ENCODE measurements at regions not wholly inside any gene's neighbourhood (a gene's known extent, or its start where the extent isn't known, plus 50 kb on each side); places are given as distances from the start of the nearest gene placed in this dataset.

DNA sequence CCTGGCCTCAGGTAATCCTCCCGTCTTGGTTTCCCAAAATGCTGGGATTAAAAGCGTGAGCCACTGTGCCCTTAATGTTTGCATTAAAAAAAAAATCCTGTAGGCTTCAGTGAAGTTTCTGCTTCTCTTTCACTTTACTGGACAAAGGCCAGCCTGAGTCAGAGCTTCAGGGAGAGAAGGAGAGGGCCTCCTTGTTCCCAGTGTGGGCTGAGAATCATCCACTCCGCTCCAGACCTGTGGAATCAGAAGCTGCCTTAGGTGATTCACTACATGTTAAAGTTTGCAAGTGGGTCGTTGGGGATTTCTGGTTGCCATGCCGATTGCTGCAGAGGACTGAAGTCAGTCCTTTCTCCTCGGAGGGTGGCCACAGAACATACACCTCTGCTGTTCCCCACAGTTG is 113.3 kb upstream of the EEF1E1 start:
- H3K9me3 ChIP-seq: no peaks in the 10 kb centered on the region
- TF ChIP-seq POLR2AphosphoS5 (IDR thresholded peaks at IDR 0.05) (no peak), POLR2A (IDR thresholded peaks at IDR 0.05) (no peak)
- TF ChIP-seq, protein P1, sequence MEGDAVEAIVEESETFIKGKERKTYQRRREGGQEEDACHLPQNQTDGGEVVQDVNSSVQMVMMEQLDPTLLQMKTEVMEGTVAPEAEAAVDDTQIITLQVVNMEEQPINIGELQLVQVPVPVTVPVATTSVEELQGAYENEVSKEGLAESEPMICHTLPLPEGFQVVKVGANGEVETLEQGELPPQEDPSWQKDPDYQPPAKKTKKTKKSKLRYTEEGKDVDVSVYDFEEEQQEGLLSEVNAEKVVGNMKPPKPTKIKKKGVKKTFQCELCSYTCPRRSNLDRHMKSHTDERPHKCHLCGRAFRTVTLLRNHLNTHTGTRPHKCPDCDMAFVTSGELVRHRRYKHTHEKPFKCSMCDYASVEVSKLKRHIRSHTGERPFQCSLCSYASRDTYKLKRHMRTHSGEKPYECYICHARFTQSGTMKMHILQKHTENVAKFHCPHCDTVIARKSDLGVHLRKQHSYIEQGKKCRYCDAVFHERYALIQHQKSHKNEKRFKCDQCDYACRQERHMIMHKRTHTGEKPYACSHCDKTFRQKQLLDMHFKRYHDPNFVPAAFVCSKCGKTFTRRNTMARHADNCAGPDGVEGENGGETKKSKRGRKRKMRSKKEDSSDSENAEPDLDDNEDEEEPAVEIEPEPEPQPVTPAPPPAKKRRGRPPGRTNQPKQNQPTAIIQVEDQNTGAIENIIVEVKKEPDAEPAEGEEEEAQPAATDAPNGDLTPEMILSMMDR (IDR thresholded peaks at IDR 0.05): no peak
- H3K4me3 ChIP-seq: no peak overlapping the region
- H3K27me3 ChIP-seq: no peaks in the 10 kb centered on the region
- H3K4me1 ChIP-seq: no peaks in the 10 kb centered on the region
- no peak overlapping the region for H3K27ac ChIP-seq
- intact Hi-C loops (cut with DNase I; ENCODE audit: low total_unique reads): no loop called here
- no peak for DNase-seq (ENCODE audit: low spot score in 2 of 2)
- H3K36me3 ChIP-seq: no peaks in the 10 kb centered on the region

DNA sequence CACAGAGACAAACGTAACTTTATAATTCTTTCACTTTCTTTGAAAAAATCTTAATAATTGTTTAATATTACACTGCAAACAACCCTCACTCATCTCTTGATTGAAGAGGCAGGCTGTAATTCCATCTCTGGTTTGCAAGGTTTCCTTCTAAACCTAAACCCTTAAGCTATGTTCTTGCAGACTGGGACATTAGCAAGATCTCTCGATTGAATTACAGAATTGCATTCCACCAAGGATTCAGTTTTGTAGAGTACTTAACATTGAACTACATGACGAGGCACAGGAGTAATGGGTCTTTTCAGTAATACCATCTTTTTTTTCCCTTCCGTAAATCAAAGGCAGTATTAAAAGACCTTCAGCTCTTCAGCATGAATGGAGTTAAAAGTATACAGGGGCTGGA is 111.6 kb upstream of the EEF1E1 start:
- H3K9me3 ChIP-seq: no peaks in the 10 kb centered on the region
- intact Hi-C loops (cut with DNase I; ENCODE audit: low total_unique reads): no loop called here
- TF ChIP-seq POLR2AphosphoS5 (IDR thresholded peaks at IDR 0.05) (no peak), POLR2A (IDR thresholded peaks at IDR 0.05) (no peak)
- TF ChIP-seq, protein P1 (IDR thresholded peaks at IDR 0.05): no peak

DNA sequence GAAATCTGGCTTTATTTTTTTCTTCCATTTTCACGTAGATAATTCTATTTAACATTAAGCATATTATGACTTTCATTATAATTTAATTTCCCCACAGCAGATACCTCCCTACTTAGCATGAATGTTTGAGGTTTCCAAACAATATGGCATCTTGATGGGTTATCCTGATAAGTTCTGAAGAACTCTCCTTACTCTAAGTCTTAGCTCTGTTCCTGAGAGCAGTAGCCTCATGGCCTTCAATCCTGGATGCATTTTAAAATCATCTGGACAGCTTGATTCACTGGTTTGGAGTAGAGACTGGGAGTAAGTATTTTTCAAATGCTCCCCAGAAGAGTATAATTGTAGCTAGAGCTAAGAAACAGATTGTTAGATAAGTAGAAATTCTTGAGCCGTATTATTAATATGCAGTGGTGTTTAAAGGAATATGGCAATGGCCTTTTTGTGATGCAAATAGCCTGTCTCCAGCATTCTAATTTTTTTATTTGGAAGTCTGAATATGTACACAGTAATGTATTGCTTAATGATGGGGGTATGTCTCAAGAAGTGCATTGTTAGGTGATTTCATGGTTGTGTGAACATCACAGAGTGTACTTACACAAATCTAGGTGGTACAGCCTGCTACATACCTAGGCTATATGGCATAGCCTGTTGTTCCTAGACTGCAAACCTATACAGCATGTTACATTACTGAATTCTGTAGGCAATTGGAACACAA is 110.5 kb upstream of the EEF1E1 start:
- no peak overlapping the region for H3K4me3 ChIP-seq
- TF ChIP-seq POLR2AphosphoS5 (IDR thresholded peaks at IDR 0.05) (no peak), POLR2A (IDR thresholded peaks at IDR 0.05) (no peak)
- TF ChIP-seq, protein P1 (IDR thresholded peaks at IDR 0.05): no peak
- no peaks in the 10 kb centered on the region for H3K36me3 ChIP-seq
- no peaks in the 10 kb centered on the region for H3K4me1 ChIP-seq
- no peaks in the 10 kb centered on the region for H3K9me3 ChIP-seq
- H3K27ac ChIP-seq: no peak overlapping the region
- intact Hi-C loops (cut with DNase I; ENCODE audit: low total_unique reads): no loop called here
- DNase-seq (ENCODE audit: low spot score in 2 of 2): no peak
- H3K27me3 ChIP-seq: no peaks in the 10 kb centered on the region

More for the DNA sequence above, 111.6 kb upstream of the EEF1E1 start:
- Histone ChIP-seq H3K27ac (no peak overlapping the region), H3K36me3 (no peaks in the 10 kb centered on the region), H3K4me3 (no peak overlapping the region), H3K27me3 (no peaks in the 10 kb centered on the region), H3K4me1 (no peaks in the 10 kb centered on the region)
- DNase-seq (ENCODE audit: low spot score in 2 of 2): no peak

DNA sequence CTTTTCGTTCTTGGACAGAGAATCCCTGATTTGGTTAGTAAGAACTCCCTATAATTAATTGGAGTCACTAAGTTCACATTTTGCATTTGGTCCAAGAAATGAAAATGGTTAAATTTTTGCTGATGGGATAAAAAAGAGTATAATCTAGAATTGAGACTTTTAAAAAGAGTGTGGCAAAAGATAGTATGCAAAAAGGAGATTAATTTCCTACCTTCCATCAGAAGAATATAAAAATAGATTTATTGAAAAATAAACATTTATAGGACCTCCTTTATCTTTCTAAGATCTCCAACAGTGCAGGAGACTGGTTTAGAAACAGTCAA is 105.5 kb upstream of the EEF1E1 start:
- Histone ChIP-seq H3K4me1 (no peaks in the 10 kb centered on the region), H3K27me3 (peaks cover 0 to 4% of the 10 kb centered on the region in 2 donors), H3K27ac (no peak overlapping the region), H3K4me3 (no peak overlapping the region), H3K36me3 (no peaks in the 10 kb centered on the region), H3K9me3 (no peaks in the 10 kb centered on the region)
- intact Hi-C loops (cut with DNase I; ENCODE audit: low total_unique reads): no loop called here
- TF ChIP-seq POLR2AphosphoS5 (IDR thresholded peaks at IDR 0.05): no peak
- TF ChIP-seq POLR2A (IDR thresholded peaks at IDR 0.05): no peak
- TF ChIP-seq, protein P1 (IDR thresholded peaks at IDR 0.05): no peak
- no peak for DNase-seq (ENCODE audit: low spot score in 2 of 2)

DNA sequence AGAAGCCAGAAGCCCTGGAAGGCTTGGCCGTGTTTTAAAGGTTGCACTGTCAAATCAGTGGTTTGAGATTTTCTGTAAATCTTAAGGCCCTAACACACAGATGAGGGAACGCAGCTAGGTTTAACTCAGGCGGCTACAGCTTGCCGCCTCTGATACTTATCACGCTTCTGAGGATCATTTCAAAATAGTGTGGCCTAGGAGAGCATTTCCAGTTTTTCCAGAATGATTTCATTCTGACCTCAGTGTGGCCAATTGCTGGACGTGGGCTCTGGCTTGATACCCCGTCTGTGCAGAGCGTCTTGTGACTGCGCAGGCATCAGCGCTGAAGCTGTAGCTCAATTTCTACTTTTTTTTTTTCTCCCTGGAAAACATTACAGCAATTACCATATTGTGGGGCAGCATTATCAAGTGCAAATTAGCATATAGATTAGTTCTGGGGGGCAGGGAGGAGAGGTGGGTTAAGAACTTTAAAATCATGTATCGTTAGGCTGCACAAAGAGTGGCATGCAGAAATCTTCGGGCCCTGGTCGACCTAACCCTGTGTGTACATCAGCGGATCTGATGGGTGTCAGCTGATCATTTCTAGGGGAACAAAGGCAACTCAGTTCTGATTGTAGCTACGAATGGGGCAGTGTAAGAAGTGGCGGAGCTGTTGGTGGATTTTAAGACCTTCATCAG is 105.0 kb upstream of the EEF1E1 start:
- no peaks in the 10 kb centered on the region for H3K9me3 ChIP-seq
- intact Hi-C loops (cut with DNase I; ENCODE audit: low total_unique reads): no loop called here
- no peaks in the 10 kb centered on the region for H3K36me3 ChIP-seq
- H3K27me3 ChIP-seq: peaks cover 0 to 4% of the 10 kb centered on the region in 2 donors
- no peak for DNase-seq (ENCODE audit: low spot score in 2 of 2)
- H3K4me3 ChIP-seq: no peak overlapping the region
- H3K4me1 ChIP-seq: no peaks in the 10 kb centered on the region
- TF ChIP-seq POLR2AphosphoS5 (IDR thresholded peaks at IDR 0.05) (no peak), POLR2A (IDR thresholded peaks at IDR 0.05) (no peak)
- TF ChIP-seq, protein P1 (IDR thresholded peaks at IDR 0.05): no peak
- no peak overlapping the region for H3K27ac ChIP-seq
